ENCODE measurements at regions not wholly inside any gene's neighbourhood (a gene's known extent, or its start where the extent isn't known, plus 50 kb on each side); places are given as distances from the start of the nearest gene placed in this dataset.
A peak's percentile ranks its signal among the peaks of the same experiment; 100 is the strongest.

GRCh38 chrX:39137363-39137954, 336.2 kb downstream of the MID1IP1 start:
- Histone ChIP-seq H3K9me3 (no peaks in the 10 kb centered on the region), H3K4me3 (no peak overlapping the region), H3K4me1 (no peaks in the 10 kb centered on the region), H3K27me3 (no peaks in the 10 kb centered on the region), H3K36me3 (no peaks in the 10 kb centered on the region), H3K27ac (no peak overlapping the region)
- no peak for DNase-seq (ENCODE audit: low spot score in 2 of 2)
- 77 to 79% methylated on average over 3 of the region's 3 CpGs for WGBS, 2 donors
- TF ChIP-seq POLR2A (IDR thresholded peaks at IDR 0.05) (no peak), CTCF (IDR thresholded peaks at IDR 0.05) (no peak), EP300 (IDR thresholded peaks at IDR 0.05) (no peak)

- Histone ChIP-seq H3K27me3 (no peaks in the 10 kb centered on the region), H3K4me1 (no peaks in the 10 kb centered on the region)
- 62 to 94% methylated on average over 2 to 3 of the region's 3 CpGs for WGBS, 2 donors
Measured at GRCh38 chrX:39140581-39140980, 339.3 kb downstream of the MID1IP1 start.

GRCh38 chrX:39144323-39144722, 343.1 kb downstream of the MID1IP1 start:
- Histone ChIP-seq H3K27ac (no peak overlapping the region), H3K9me3 (no peaks in the 10 kb centered on the region), H3K4me1 (peaks cover 0 to 2% (median 0%) of the 10 kb centered on the region in 4 donors), H3K4me3 (no peak overlapping the region), H3K27me3 (no peaks in the 10 kb centered on the region), H3K36me3 (no peaks in the 10 kb centered on the region)
- DNase-seq (ENCODE audit: low spot score in 2 of 2), result no peak
- TF ChIP-seq CTCF (IDR thresholded peaks at IDR 0.05), result no peak
- no peak for TF ChIP-seq POLR2A (IDR thresholded peaks at IDR 0.05)
- TF ChIP-seq EP300 (IDR thresholded peaks at IDR 0.05), result no peak
- WGBS, 2 donors, result 57 to 62% methylated on average over 3 of the region's 3 CpGs

More at GRCh38 chrX:39140581-39140980, 339.3 kb downstream of the MID1IP1 start:
- Histone ChIP-seq H3K9me3 (no peaks in the 10 kb centered on the region), H3K4me3 (no peak overlapping the region), H3K27ac (no peak overlapping the region), H3K36me3 (no peaks in the 10 kb centered on the region)
- no peak for DNase-seq (ENCODE audit: low spot score in 2 of 2)
- no peak for TF ChIP-seq CTCF (IDR thresholded peaks at IDR 0.05)

- Histone ChIP-seq H3K4me1 (peaks cover 0 to 5% (median 0%) of the 10 kb centered on the region in 4 donors), H3K4me3 (no peak overlapping the region), H3K36me3 (no peaks in the 10 kb centered on the region), H3K9me3 (no peaks in the 10 kb centered on the region), H3K27me3 (no peaks in the 10 kb centered on the region), H3K27ac (no peak overlapping the region)
- TF ChIP-seq EP300 (IDR thresholded peaks at IDR 0.05) (no peak), POLR2A (IDR thresholded peaks at IDR 0.05) (no peak), CTCF (IDR thresholded peaks at IDR 0.05) (no peak)
- DNase-seq (ENCODE audit: low spot score in 2 of 2), result peak in 1 of 2 donors; percentile 6
- 53 to 56% methylated on average over 6 to 7 of the region's 7 CpGs for WGBS, 2 donors
Measured at GRCh38 chrX:39144956-39145355, 343.7 kb downstream of the MID1IP1 start.

- Histone ChIP-seq H3K4me3 (no peak overlapping the region), H3K36me3 (no peaks in the 10 kb centered on the region), H3K9me3 (no peaks in the 10 kb centered on the region), H3K4me1 (peaks cover 0 to 5% (median 0%) of the 10 kb centered on the region in 4 donors), H3K27me3 (no peaks in the 10 kb centered on the region), H3K27ac (no peak overlapping the region)
- no peak for TF ChIP-seq POLR2A (IDR thresholded peaks at IDR 0.05)
- TF ChIP-seq CTCF (IDR thresholded peaks at IDR 0.05), result no peak
- TF ChIP-seq EP300 (IDR thresholded peaks at IDR 0.05), result no peak
- no peak for DNase-seq (ENCODE audit: low spot score in 2 of 2)
Measured at GRCh38 chrX:39145859-39146258, 344.6 kb downstream of the MID1IP1 start.
